ENCODE measurements at regions not wholly inside any gene's neighbourhood (a gene's known extent, or its start where the extent isn't known, plus 50 kb on each side); places are given as distances from the start of the nearest gene placed in this dataset.

DNA sequence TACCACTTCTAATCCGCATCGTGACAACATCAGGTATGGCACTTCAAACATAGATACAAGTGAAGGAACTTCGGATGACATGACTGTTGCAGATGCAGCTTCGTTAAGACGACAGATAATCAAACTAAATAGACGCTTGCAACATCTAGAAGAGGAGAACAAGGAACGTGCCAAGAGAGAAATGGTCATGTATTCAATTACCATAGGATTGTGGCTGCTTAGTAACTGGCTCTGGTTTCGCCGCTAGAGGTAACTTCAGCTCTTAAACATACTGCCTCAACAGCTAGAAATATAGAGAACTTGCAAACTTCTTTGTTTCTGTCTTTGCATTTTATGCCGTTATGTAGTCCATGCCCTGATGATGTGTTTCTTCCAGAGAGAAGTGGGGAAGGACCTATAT lies 530.8 kb upstream of the DIPK2B start:
- Histone ChIP-seq H3K9me3 (no peaks in the 10 kb centered on the region), H3K27me3 (no peaks in the 10 kb centered on the region), H3K4me1 (no peaks in the 10 kb centered on the region), H3K27ac (no peak overlapping the region), H3K36me3 (no peaks in the 10 kb centered on the region), H3K4me3 (no peak overlapping the region)
- WGBS, 2 donors, result 84 to 98% methylated on average over 10 of the region's 10 CpGs
- TF ChIP-seq EP300 (IDR thresholded peaks at IDR 0.05) (no peak), POLR2A (IDR thresholded peaks at IDR 0.05) (no peak), POLR2AphosphoS5 (IDR thresholded peaks at IDR 0.05) (no peak)
- TF ChIP-seq, protein P1, sequence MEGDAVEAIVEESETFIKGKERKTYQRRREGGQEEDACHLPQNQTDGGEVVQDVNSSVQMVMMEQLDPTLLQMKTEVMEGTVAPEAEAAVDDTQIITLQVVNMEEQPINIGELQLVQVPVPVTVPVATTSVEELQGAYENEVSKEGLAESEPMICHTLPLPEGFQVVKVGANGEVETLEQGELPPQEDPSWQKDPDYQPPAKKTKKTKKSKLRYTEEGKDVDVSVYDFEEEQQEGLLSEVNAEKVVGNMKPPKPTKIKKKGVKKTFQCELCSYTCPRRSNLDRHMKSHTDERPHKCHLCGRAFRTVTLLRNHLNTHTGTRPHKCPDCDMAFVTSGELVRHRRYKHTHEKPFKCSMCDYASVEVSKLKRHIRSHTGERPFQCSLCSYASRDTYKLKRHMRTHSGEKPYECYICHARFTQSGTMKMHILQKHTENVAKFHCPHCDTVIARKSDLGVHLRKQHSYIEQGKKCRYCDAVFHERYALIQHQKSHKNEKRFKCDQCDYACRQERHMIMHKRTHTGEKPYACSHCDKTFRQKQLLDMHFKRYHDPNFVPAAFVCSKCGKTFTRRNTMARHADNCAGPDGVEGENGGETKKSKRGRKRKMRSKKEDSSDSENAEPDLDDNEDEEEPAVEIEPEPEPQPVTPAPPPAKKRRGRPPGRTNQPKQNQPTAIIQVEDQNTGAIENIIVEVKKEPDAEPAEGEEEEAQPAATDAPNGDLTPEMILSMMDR (IDR thresholded peaks at IDR 0.05), result no peak
- DNase-seq (no peak), ATAC-seq (ENCODE audit: low FRiP score in 2 of 2) (no peak)

DNA sequence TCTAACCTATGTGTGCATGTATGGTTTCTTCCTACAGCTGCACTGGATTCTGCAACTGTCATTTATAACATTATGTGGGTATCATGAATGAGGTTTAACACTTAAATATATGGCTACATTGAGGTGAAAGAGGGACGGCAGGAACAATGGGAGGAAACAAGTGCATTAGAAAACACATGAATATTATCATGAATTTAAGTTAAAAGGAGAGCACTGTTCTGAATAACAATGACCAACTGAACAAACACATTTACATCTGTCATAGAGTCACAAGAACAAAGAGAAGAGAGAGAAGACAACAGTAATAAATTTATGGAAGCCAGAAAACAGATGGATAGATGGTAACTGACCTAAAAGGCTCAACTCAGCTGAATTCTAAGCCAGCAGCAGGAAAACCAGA lies 527.1 kb upstream of the DIPK2B start:
- Histone ChIP-seq H3K27me3 (no peaks in the 10 kb centered on the region), H3K4me3 (no peak overlapping the region), H3K9me3 (no peaks in the 10 kb centered on the region), H3K27ac (no peak overlapping the region), H3K36me3 (no peaks in the 10 kb centered on the region), H3K4me1 (no peaks in the 10 kb centered on the region)
- no peak for ATAC-seq (ENCODE audit: low FRiP score in 2 of 2)
- TF ChIP-seq, protein P1 (IDR thresholded peaks at IDR 0.05), result no peak
- TF ChIP-seq POLR2AphosphoS5 (IDR thresholded peaks at IDR 0.05), result no peak
- TF ChIP-seq POLR2A (IDR thresholded peaks at IDR 0.05), result no peak
- TF ChIP-seq EP300 (IDR thresholded peaks at IDR 0.05), result no peak
- WGBS, 2 donors, result 80 to 83% methylated on average over 1 of the region's 1 CpG
- no peak for DNase-seq

DNA sequence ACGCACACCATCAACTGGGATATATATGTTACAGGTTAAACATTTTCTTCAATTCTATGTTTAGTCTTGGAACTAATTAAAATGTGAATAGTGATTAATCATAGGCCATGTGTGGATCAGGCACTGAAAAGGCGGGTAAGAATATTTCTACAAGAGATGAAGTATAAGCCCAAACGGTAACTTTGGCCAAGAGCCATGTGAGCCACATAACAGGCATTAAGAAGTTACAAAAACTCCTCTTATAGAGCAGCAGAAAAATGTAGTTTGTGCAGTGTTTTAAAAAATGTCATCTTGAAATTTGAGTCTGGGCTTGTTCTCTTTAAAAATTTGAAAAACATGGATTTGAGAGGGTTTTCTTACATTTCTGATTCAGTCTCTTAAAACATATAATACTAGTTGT lies 521.8 kb upstream of the DIPK2B start:
- no peak for ATAC-seq (ENCODE audit: low FRiP score in 2 of 2)

DNA sequence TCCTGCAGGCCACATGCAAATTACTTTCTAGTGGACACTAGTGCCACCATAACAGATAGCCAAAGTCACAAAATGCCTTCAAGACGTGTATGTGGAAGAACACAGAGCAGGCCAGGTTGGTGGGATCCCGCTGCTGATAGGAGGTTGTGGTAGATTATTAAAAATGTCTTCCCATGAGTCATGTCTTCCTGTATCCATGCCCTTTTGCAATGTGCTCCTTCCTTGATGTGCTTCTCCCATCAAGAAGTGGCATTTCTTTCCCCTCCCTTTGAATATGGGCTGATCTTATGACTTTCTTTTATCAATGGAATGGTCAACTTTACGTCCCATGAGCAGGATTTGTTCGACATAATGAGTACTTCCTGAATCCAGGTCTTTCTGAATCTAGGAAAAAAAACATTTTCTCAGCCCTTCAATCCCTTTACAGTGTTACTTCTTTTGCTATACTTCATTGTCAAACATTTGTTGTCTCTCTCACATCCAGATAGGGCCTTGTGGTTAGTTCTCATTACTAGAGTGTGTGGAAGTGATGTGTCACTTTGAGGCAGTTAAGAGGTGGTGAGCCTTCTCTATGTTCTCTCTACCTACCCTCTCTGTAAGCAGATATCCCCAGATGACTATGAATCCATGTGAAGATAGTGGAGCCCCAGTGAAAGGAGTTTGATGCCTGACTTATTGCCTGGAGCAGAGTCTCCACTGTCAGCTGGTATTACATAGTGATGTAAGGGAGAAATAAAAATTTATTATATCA lies 519.2 kb upstream of the DIPK2B start:
- Histone ChIP-seq H3K9me3 (no peaks in the 10 kb centered on the region), H3K4me3 (no peak overlapping the region), H3K4me1 (peaks cover 0 to 4% (median 0%) of the 10 kb centered on the region in 4 donors), H3K36me3 (no peaks in the 10 kb centered on the region), H3K27ac (no peak overlapping the region), H3K27me3 (no peaks in the 10 kb centered on the region)
- WGBS, 2 donors, result 82 to 95% methylated on average over 4 of the region's 4 CpGs
- TF ChIP-seq POLR2A (IDR thresholded peaks at IDR 0.05) (no peak), POLR2AphosphoS5 (IDR thresholded peaks at IDR 0.05) (no peak), EP300 (IDR thresholded peaks at IDR 0.05) (no peak)
- TF ChIP-seq, protein P1 (IDR thresholded peaks at IDR 0.05), result no peak
- DNase-seq (no peak), ATAC-seq (ENCODE audit: low FRiP score in 2 of 2) (no peak)

More for the DNA sequence above, 521.8 kb upstream of the DIPK2B start:
- no peaks in the 10 kb centered on the region for H3K27me3 ChIP-seq
- DNase-seq, result no peak
- no peaks in the 10 kb centered on the region for H3K4me1 ChIP-seq
- no peak overlapping the region for H3K4me3 ChIP-seq
- H3K36me3 ChIP-seq, result no peaks in the 10 kb centered on the region
- no peak overlapping the region for H3K27ac ChIP-seq
- 61 to 76% methylated on average over 3 of the region's 3 CpGs for WGBS, 2 donors
- TF ChIP-seq, protein P1 (IDR thresholded peaks at IDR 0.05), result no peak
- no peak for TF ChIP-seq POLR2AphosphoS5 (IDR thresholded peaks at IDR 0.05)
- no peak for TF ChIP-seq POLR2A (IDR thresholded peaks at IDR 0.05)
- no peak for TF ChIP-seq EP300 (IDR thresholded peaks at IDR 0.05)
- no peaks in the 10 kb centered on the region for H3K9me3 ChIP-seq

DNA sequence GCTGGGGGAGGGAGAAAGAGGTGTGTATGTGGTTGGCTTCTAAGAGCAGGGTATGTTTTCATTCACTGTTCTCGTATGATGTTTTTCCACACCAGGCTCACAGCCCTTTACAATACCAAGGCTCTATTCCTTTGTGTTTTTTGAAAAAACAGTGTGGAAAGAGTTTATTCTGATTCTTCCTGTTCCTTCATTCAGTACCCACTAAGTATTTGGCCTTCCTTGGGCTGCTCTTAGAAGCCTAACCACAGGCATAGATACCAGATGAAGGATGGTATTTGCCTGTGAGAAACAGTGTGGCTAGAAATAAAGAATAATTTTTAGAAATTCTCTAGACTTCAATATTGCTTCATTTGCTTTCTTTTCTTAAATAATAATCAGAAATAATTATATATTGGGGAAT lies 518.0 kb upstream of the DIPK2B start:
- H3K4me3 ChIP-seq, result no peak overlapping the region
- ATAC-seq (ENCODE audit: low FRiP score in 2 of 2) (no peak), DNase-seq (no peak)
- peaks cover 0 to 4% (median 0%) of the 10 kb centered on the region in 4 donors for H3K4me1 ChIP-seq
- no peaks in the 10 kb centered on the region for H3K9me3 ChIP-seq
- no peaks in the 10 kb centered on the region for H3K27me3 ChIP-seq
- 93% methylated on average over 1 of the region's 1 CpG; no CpG with 5 or more reads in 1 of the 2 donors for WGBS, 2 donors
- H3K27ac ChIP-seq, result no peak overlapping the region
- no peaks in the 10 kb centered on the region for H3K36me3 ChIP-seq
- TF ChIP-seq POLR2AphosphoS5 (IDR thresholded peaks at IDR 0.05), result no peak
- TF ChIP-seq, protein P1 (IDR thresholded peaks at IDR 0.05), result no peak
- no peak for TF ChIP-seq POLR2A (IDR thresholded peaks at IDR 0.05)
- no peak for TF ChIP-seq EP300 (IDR thresholded peaks at IDR 0.05)
